ENCODE measurements at regions not wholly inside any gene's neighbourhood (a gene's known extent, or its start where the extent isn't known, plus 50 kb on each side); places are given as distances from the start of the nearest gene placed in this dataset.

- 0 out of 4 replicates have a peak, but pooled peaks cover 0 to 3% of the 10 kb centered on the region in 2 experiments for H3K79me1 ChIP-seq (ENCODE audit: low read depth in 1 of 2, low read length in 2 of 2)
- WGBS, 2 experiments (ENCODE audit: extremely low coverage in 2 of 2, insufficient read length in 1 of 2): no CpG with 5 or more reads among the region's 16 CpGs
- H3K27me3 ChIP-seq (ENCODE audit: control insufficient read depth, insufficient read depth, low read length): no peaks in the 10 kb centered on the region
- H2AK9ac ChIP-seq (replicated peaks; ENCODE audit: low read depth, low read length, poor library complexity): peak overlapping the region; percentile 38
- no peak overlapping the region for H3K27ac ChIP-seq (ENCODE audit: insufficient read depth, low read length)
- intact Hi-C loops (cut with micrococcal nuclease): loop anchor here (5.0 kb wide), 1 partner anchor 84 kb away; no protein-coding TSS in a partner anchor
- peak overlapping the region; percentile 90; the same call in 1 of the 2 replicates for H3K4ac ChIP-seq (ENCODE audit: low read depth, low read length)
- no peak overlapping the region for H3K56ac ChIP-seq (ENCODE audit: extremely low read depth, insufficient read depth, low read length)
- H2BK5ac ChIP-seq (ENCODE audit: low read depth, low read length, poor library complexity, severe bottlenecking): no peak overlapping the region
- in situ Hi-C loops (cut with MboI; ENCODE audit: low sequenced_read_pairs): no loop called here
- H3K36me3 ChIP-seq (ENCODE audit: control insufficient read depth, insufficient read depth, low read length): no peaks in the 10 kb centered on the region
- H4K8ac ChIP-seq (ENCODE audit: low read depth in 2 of 2, low read length in 2 of 2): peak overlapping the region in 1 of 2 experiments; percentile 30; a peak in 1 of 4 replicates
- no peak overlapping the region for H3K4me2 ChIP-seq (ENCODE audit: low read depth, low read length)
- H2BK15ac ChIP-seq (ENCODE audit: low read depth, low read length): 0 out of 3 replicates have a peak overlapping the region, but pooled peaks have one; percentile 53
- no peak overlapping the region for H3K9ac ChIP-seq (ENCODE audit: low read depth, low read length)
- no peak overlapping the region for H3K4me3 ChIP-seq (ENCODE audit: insufficient read depth, low read depth, low read length)
- H4K91ac ChIP-seq (ENCODE audit: insufficient read depth, low read depth, low read length): peak overlapping the region; percentile 33; the same call in 1 of the 2 replicates
- ATAC-seq (ENCODE audit: low read depth): no peak
- peak; percentile 18 for DNase-seq
- H4K20me1 ChIP-seq (ENCODE audit: insufficient read depth, low read length): no peaks in the 10 kb centered on the region
- H2BK20ac ChIP-seq (ENCODE audit: low read depth, low read length): peak overlapping the region; percentile 65; the same call in 1 of the 2 replicates
- 0 out of 2 replicates have a peak overlapping the region, but pooled peaks have one; percentile 25 for H3K14ac ChIP-seq (replicated peaks; ENCODE audit: low read depth, low read length)
- POLR2A ChIA-PET (ENCODE audit: unreplicated experiment): no interaction called here
- dilution Hi-C loops (cut with HindIII; ENCODE audit: low sequenced_read_pairs, unreplicated experiment): loop anchor here (10.0 kb wide), 1 partner anchor 51 kb away; no protein-coding TSS in a partner anchor
- peak overlapping the region; percentile 89; the same call in 1 of the 2 replicates for H2BK120ac ChIP-seq (ENCODE audit: low read depth, low read length)
- no peak overlapping the region for H4K5ac ChIP-seq (ENCODE audit: low read depth, low read length)
- H2AFZ ChIP-seq (replicated peaks; ENCODE audit: low read length, poor library complexity): no peak overlapping the region
- no peak overlapping the region for H3K23ac ChIP-seq (ENCODE audit: low read depth, low read length)
- peaks cover 38% of the 10 kb centered on the region for H3K4me1 ChIP-seq (ENCODE audit: control insufficient read depth, insufficient read depth, low read length)
- H3K18ac ChIP-seq (ENCODE audit: low read depth, low read length): no peak overlapping the region
- H3K9me1 ChIP-seq (ENCODE audit: insufficient read depth, low read length): peaks cover 11% of the 10 kb centered on the region; the same call in 1 of the 2 replicates
- H2AK5ac ChIP-seq (ENCODE audit: low read depth, low read length): peak overlapping the region; percentile 91; the same call in 1 of the 2 replicates
- no peaks in the 10 kb centered on the region; the same call in 1 of the 2 replicates for H3K9me3 ChIP-seq (ENCODE audit: control insufficient read depth, insufficient read depth, low read length)
- no TSS peak for BruUV-seq (replicated peaks)
- CTCF ChIA-PET: interaction anchor here (1.3 kb wide), 1 partner anchor 9 kb away, joined by 3 read pairs; no protein-coding TSS in a partner anchor
- TF ChIP-seq MXI1 (IDR thresholded peaks at IDR 0.05; ENCODE audit: borderline replicate concordance, low read depth, low read length): no peak
- TF ChIP-seq CEBPB (IDR thresholded peaks at IDR 0.05; ENCODE audit: low read depth, low read length): no peak
- TF ChIP-seq RAD21 (IDR thresholded peaks at IDR 0.05; ENCODE audit: low read length): no peak
- no peak for TF ChIP-seq CHD1 (IDR thresholded peaks at IDR 0.05; ENCODE audit: low read depth, low read length)
- TF ChIP-seq NFE2L2 (IDR thresholded peaks at IDR 0.05; ENCODE audit: low read depth, low read length): no peak
- no peak for TF ChIP-seq FOS (IDR thresholded peaks at IDR 0.05; ENCODE audit: low read depth, low read length)
- TF ChIP-seq, protein P1, sequence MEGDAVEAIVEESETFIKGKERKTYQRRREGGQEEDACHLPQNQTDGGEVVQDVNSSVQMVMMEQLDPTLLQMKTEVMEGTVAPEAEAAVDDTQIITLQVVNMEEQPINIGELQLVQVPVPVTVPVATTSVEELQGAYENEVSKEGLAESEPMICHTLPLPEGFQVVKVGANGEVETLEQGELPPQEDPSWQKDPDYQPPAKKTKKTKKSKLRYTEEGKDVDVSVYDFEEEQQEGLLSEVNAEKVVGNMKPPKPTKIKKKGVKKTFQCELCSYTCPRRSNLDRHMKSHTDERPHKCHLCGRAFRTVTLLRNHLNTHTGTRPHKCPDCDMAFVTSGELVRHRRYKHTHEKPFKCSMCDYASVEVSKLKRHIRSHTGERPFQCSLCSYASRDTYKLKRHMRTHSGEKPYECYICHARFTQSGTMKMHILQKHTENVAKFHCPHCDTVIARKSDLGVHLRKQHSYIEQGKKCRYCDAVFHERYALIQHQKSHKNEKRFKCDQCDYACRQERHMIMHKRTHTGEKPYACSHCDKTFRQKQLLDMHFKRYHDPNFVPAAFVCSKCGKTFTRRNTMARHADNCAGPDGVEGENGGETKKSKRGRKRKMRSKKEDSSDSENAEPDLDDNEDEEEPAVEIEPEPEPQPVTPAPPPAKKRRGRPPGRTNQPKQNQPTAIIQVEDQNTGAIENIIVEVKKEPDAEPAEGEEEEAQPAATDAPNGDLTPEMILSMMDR (conservative IDR thresholded peaks at IDR 0.05; ENCODE audit: low read depth, low read length): no peak
- TF ChIP-seq MAZ (IDR thresholded peaks at IDR 0.05; ENCODE audit: borderline replicate concordance, low read depth, low read length): no peak
- TF ChIP-seq MAFK (IDR thresholded peaks at IDR 0.05; ENCODE audit: low read depth, low read length): no peak
- TF ChIP-seq ELK1 (IDR thresholded peaks at IDR 0.05; ENCODE audit: borderline replicate concordance, low read depth, low read length): no peak
- TF ChIP-seq, protein P2, sequence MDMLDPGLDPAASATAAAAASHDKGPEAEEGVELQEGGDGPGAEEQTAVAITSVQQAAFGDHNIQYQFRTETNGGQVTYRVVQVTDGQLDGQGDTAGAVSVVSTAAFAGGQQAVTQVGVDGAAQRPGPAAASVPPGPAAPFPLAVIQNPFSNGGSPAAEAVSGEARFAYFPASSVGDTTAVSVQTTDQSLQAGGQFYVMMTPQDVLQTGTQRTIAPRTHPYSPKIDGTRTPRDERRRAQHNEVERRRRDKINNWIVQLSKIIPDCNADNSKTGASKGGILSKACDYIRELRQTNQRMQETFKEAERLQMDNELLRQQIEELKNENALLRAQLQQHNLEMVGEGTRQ (IDR thresholded peaks at IDR 0.05; ENCODE audit: low read depth, low read length): no peak
- no peak for TF ChIP-seq RCOR1 (IDR thresholded peaks at IDR 0.05; ENCODE audit: insufficient replicate concordance, low read length)
These were observed 116.0 kb upstream of the NCOR2 start for GRCh38 chr12:124683152-124684124.

Measured in IMR-90 (cell line).